ENCODE measurements at regions not wholly inside any gene's neighbourhood (a gene's known extent, or its start where the extent isn't known, plus 50 kb on each side); places are given as distances from the start of the nearest gene placed in this dataset.
"Not testable (repeated sequence)": the region's sequence is repeated elsewhere in the genome, so short reads cannot be mapped to it uniquely, and the experiment has no call there.

- Mint-ChIP-seq H3K27me3 (ENCODE audit: unreplicated experiment) (peaks cover 22% of the 10 kb centered on the region), H3K9me3 (ENCODE audit: unreplicated experiment) (no peaks in the 10 kb centered on the region), H3K27ac (ENCODE audit: unreplicated experiment) (no peak overlapping the region)
Measured at GRCh38 chr3:190941694-190942260, 79.3 kb upstream of the GMNC start.

DNA sequence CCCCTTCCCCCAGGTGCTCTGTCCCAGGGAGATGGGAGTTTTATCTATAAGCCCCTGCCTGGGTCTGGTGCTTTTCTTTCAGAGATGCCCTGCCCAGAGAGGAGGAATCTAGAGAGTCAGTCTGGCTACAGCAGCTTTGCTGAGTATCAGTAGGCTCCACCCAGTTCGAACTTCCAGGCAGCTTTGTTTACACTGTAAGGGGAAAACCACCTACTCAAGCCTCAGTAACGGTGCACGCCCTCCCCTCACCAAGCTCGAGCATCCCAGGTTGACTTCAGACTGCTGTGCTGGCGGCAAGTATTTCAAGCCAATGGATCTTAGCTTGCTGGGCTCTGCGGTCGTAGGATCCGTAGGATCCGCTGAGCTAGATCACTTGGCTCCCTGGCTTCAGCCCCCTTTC lies 72.1 kb upstream of the GMNC start:
- H3K36me3 Mint-ChIP-seq (ENCODE audit: unreplicated experiment); H3K4me1 Mint-ChIP-seq (ENCODE audit: unreplicated experiment); DNase-seq (ENCODE audit: extremely low spot score, unreplicated experiment); H3K27ac Mint-ChIP-seq (ENCODE audit: unreplicated experiment); H3K4me3 Mint-ChIP-seq (ENCODE audit: unreplicated experiment); H3K9me3 Mint-ChIP-seq (ENCODE audit: unreplicated experiment): not testable (repeated sequence)
- peaks cover 18% of the 10 kb centered on the region for H3K27me3 Mint-ChIP-seq (ENCODE audit: unreplicated experiment)

More at GRCh38 chr3:190941694-190942260, 79.3 kb upstream of the GMNC start:
- TF ChIP-seq CTCF (IDR thresholded peaks at IDR 0.05): no peak
- DNase-seq (ENCODE audit: extremely low spot score, unreplicated experiment): no peak
- no peak overlapping the region for H3K4me3 Mint-ChIP-seq (ENCODE audit: unreplicated experiment)
- no peaks in the 10 kb centered on the region for H3K4me1 Mint-ChIP-seq (ENCODE audit: unreplicated experiment)
- no peaks in the 10 kb centered on the region for H3K36me3 Mint-ChIP-seq (ENCODE audit: unreplicated experiment)

DNA sequence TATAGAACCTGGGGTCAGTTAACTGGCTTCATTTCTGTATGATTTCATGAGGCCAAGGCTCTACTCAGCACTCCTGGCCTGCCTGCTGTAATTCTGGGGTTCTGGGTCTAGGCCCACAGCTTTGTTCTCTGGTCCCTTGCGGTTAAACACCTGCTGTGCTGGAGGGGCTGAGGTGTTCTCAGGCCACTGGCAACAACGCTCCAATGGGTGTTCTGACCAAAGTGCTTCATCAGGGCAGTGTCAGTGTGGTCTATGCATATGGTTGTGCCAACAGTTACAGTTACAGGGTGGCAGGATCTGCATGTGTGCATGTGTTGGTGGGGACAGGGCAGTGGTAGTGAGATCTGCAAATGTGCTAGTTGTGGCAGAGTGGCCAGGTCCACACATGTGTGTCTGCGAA lies 64.1 kb upstream of the GMNC start:
- no peak for TF ChIP-seq CTCF (IDR thresholded peaks at IDR 0.05)
- DNase-seq (ENCODE audit: extremely low spot score, unreplicated experiment): no peak
- Mint-ChIP-seq H3K4me3 (ENCODE audit: unreplicated experiment) (no peak overlapping the region), H3K27me3 (ENCODE audit: unreplicated experiment) (no peaks in the 10 kb centered on the region), H3K4me1 (ENCODE audit: unreplicated experiment) (no peaks in the 10 kb centered on the region), H3K36me3 (ENCODE audit: unreplicated experiment) (no peaks in the 10 kb centered on the region), H3K9me3 (ENCODE audit: unreplicated experiment) (no peaks in the 10 kb centered on the region), H3K27ac (ENCODE audit: unreplicated experiment) (no peak overlapping the region)

DNA sequence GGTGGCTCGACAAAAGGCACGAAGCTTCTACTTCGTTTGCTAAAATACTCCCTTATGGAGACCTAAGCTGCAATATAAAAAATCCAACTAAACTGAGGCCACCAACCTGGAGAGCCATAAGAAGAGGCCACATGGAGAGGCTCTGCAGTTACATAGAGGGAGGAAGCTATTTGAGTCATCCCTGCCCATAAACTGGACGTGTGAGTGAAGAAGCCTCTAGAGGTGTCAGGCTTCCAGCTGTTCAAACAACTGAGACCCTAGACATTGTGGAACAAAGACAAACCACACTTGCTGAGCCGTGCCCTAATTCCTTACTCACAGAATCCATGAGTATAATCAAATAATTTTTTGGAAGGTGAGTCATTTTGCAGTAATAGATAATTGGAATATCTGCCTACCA lies 50.2 kb upstream of the GMNC start:
- no peak overlapping the region for H3K4me3 Mint-ChIP-seq (ENCODE audit: unreplicated experiment)
- no peak for DNase-seq (ENCODE audit: extremely low spot score, unreplicated experiment)
- peaks cover 37% of the 10 kb centered on the region for H3K27me3 Mint-ChIP-seq (ENCODE audit: unreplicated experiment)
- no peaks in the 10 kb centered on the region for H3K36me3 Mint-ChIP-seq (ENCODE audit: unreplicated experiment)
- H3K27ac Mint-ChIP-seq (ENCODE audit: unreplicated experiment): no peak overlapping the region
- H3K4me1 Mint-ChIP-seq (ENCODE audit: unreplicated experiment): no peaks in the 10 kb centered on the region
- H3K9me3 Mint-ChIP-seq (ENCODE audit: unreplicated experiment): no peaks in the 10 kb centered on the region
- no peak for TF ChIP-seq CTCF (IDR thresholded peaks at IDR 0.05)
